Testis (tissue), 2 donors: ENCODE measurements at regions not wholly inside any gene's neighbourhood (a gene's known extent, or its start where the extent isn't known, plus 50 kb on each side); places are given as distances from the start of the nearest gene placed in this dataset.

ENCODE experiments used
- DNase-seq: peaks from one replicate; pipeline ENCODE4 v3.0.0-alpha.2; 2019
- H3K27ac ChIP-seq, 2 donors: fragments of 200-600 bp; sonication (generic); one replicate each; pipeline ENCODE4 v1.5.1; 2019
- H3K27me3 ChIP-seq: fragments of 200-600 bp; sonication (generic); one replicate; pipeline ENCODE4 v1.5.1; 2019
- H3K36me3 ChIP-seq: fragments of 200-600 bp; sonication (generic); one replicate; pipeline ENCODE4 v1.5.1; 2017; ENCODE audit warnings: low read depth; ENCODE audit errors: missing control alignments
- H3K4me1 ChIP-seq: fragments of 200-600 bp; sonication (generic); one replicate; pipeline ENCODE4 v1.5.1; 2019
- H3K4me3 ChIP-seq, 2 donors: fragments of 200-600 bp; sonication (generic); one replicate each; pipeline ENCODE4 v1.5.1; 2017 to 2019
- H3K9me3 ChIP-seq: fragments of 200-600 bp; sonication (generic); one replicate; pipeline ENCODE4 v1.5.1; 2017
- CTCF ChIP-seq, 3 experiments: fragments of 450-650 bp in 2 of 3; fragments of 200-600 bp in 1 of 3; sonication (generic) in 1 of 3; IDR thresholded peaks; one replicate each; pipeline ENCODE4 v1.5.1; 2016 to 2019; ENCODE audit warnings: antibody characterized with exemption in 3 of 3, mild to moderate bottlenecking in 2 of 3, moderate library complexity in 1 of 3
- POLR2A ChIP-seq: fragments of 450-650 bp; IDR thresholded peaks from one replicate; pipeline ENCODE4 v1.6.1; 2017; ENCODE audit warnings: antibody characterized with exemption, mild to moderate bottlenecking, moderate library complexity
- WGBS, 2 donors: methylation state at CpG; one replicate each; pipeline ENCODE4 v1.1.5; 2018; 5-methylcytosine and 5-hydroxymethylcytosine counted together
- intact Hi-C: fragments of 100-400 bp; cut with DNase I; formaldehyde crosslinking; loops from one replicate; pipeline ENCODE4 v1.15.1; 2023; ENCODE audit warnings: low total_unique reads

GRCh38 chr9:113712053-113712452 lies 164.1 kb upstream of the ZNF618 start:
- Histone ChIP-seq H3K36me3 (no peaks in the 10 kb centered on the region), H3K27me3 (no peaks in the 10 kb centered on the region), H3K27ac (no peak overlapping the region), H3K4me3 (no peak overlapping the region), H3K4me1 (no peaks in the 10 kb centered on the region), H3K9me3 (no peaks in the 10 kb centered on the region)
- intact Hi-C loops = no loop called here
- TF ChIP-seq CTCF (IDR thresholded peaks at IDR 0.05) (no peak), POLR2A (no peak)
- no peak for DNase-seq
- WGBS, 2 donors = 19 to 28% methylated on average over 2 of the region's 2 CpGs

- TF ChIP-seq POLR2A = no peak
- TF ChIP-seq CTCF (IDR thresholded peaks at IDR 0.05) = no peak
- Histone ChIP-seq H3K9me3 (no peaks in the 10 kb centered on the region), H3K27ac (no peak overlapping the region), H3K27me3 (no peaks in the 10 kb centered on the region), H3K4me1 (no peaks in the 10 kb centered on the region), H3K36me3 (no peaks in the 10 kb centered on the region), H3K4me3 (no peak overlapping the region)
- 84 to 99% methylated on average over 5 of the region's 5 CpGs for WGBS, 2 donors
- intact Hi-C loops = no loop called here
- DNase-seq = no peak
Observed at GRCh38 chr9:113715086-113715485, 161.0 kb upstream of the ZNF618 start.

GRCh38 chr9:113719919-113720318 lies 156.2 kb upstream of the ZNF618 start:
- Histone ChIP-seq H3K9me3 (no peaks in the 10 kb centered on the region), H3K27ac (no peak overlapping the region), H3K4me3 (no peak overlapping the region), H3K4me1 (no peaks in the 10 kb centered on the region), H3K36me3 (no peaks in the 10 kb centered on the region), H3K27me3 (no peaks in the 10 kb centered on the region)
- 93 to 95% methylated on average over 1 of the region's 1 CpG for WGBS, 2 donors
- DNase-seq = no peak
- intact Hi-C loops = no loop called here
- TF ChIP-seq POLR2A (no peak), CTCF (IDR thresholded peaks at IDR 0.05) (no peak)

DNA sequence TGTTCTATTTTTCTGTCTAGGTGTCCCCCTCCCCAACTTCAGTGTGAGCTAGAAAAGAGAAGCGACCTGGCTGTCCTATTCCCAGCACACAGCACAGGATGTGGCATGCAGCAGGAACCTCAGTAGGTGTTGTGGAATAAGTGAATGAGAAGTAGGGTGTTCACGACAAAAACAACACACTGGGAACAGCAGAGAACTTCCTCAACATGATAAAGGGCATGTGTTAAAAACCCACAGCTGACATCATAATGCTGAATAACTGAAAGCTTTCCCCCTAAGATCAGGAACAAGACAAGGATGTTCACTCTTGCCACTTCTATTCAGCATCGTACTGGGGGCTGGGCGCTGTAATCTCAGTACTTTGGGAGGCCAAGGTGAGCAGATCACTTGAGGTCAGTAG lies 155.6 kb upstream of the ZNF618 start:
- WGBS, 2 donors = 68 to 69% methylated on average over 4 of the region's 4 CpGs
- no peak for DNase-seq
- no peak overlapping the region for H3K27ac ChIP-seq
- H3K27me3 ChIP-seq = no peaks in the 10 kb centered on the region
- intact Hi-C loops = no loop called here
- TF ChIP-seq CTCF (IDR thresholded peaks at IDR 0.05) = no peak
- H3K9me3 ChIP-seq = no peaks in the 10 kb centered on the region
- no peak overlapping the region for H3K4me3 ChIP-seq
- no peaks in the 10 kb centered on the region for H3K36me3 ChIP-seq
- H3K4me1 ChIP-seq = no peaks in the 10 kb centered on the region

- intact Hi-C loops = no loop called here
- no peak for TF ChIP-seq POLR2A
- no peak for TF ChIP-seq CTCF (IDR thresholded peaks at IDR 0.05)
- Histone ChIP-seq H3K27me3 (no peaks in the 10 kb centered on the region), H3K27ac (no peak overlapping the region), H3K36me3 (no peaks in the 10 kb centered on the region), H3K4me1 (no peaks in the 10 kb centered on the region), H3K4me3 (no peak overlapping the region), H3K9me3 (no peaks in the 10 kb centered on the region)
- WGBS, 2 donors = 84 to 98% methylated on average over 1 of the region's 1 CpG
- no peak for DNase-seq
Observed at GRCh38 chr9:113721856-113722255, 154.3 kb upstream of the ZNF618 start.
